Jurkat, Clone E6-1 (cell line): ENCODE measurements at regions not wholly inside any gene's neighbourhood (a gene's known extent, or its start where the extent isn't known, plus 50 kb on each side); places are given as distances from the start of the nearest gene placed in this dataset.
"Not testable (repeated sequence)": the region's sequence is repeated elsewhere in the genome, so short reads cannot be mapped to it uniquely, and the experiment has no call there.

Source experiments
- DNase-seq: peaks from one replicate; pipeline ENCODE4 v3.0.0-alpha.2; 2011; ENCODE audit warnings: low read depth, low spot score
- H3K4me3 ChIP-seq: 2 replicates; pipeline ENCODE4 v1.5.1; 2011; ENCODE audit warnings: mild to moderate bottlenecking, low read length, control low read depth, moderate library complexity

DNA sequence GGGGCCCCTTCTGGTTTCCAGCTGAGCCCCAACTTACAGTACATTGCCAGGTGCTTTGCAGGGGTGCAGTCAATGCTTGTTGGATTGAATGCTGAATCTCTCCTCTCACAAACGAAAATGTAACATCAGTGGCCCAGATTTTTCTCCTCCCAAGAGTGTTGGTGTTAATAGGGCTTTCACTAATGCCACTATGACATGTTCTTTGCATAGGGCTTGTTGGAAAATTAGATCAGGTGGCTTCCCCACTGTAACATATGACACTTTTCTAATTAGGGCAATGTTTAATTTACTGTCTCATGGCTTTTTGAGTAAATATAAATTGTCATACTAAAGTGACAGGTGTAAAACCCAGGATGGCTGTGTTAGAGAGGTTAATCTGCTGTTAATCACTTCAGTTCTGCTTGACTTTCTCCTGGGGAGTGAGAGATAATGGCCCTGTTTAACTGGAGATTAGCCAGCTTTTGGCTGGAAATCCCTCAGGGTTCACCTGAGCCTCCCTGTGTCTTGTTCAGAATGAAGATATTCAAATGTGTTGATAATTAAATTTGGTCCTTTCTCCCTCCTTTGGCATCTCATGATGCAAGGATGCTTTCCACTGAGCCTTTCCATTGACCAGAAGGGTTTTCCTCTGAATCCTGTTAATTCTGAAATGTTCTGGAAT lies 502.3 kb downstream of the RBFOX1 start:
- no peak overlapping the region for H3K4me3 ChIP-seq
- DNase-seq = no peak

- DNase-seq = no peak
- no peak overlapping the region for H3K4me3 ChIP-seq
These were observed 488.2 kb downstream of the RBFOX1 start for GRCh38 chr16:7820816-7821215.

DNA sequence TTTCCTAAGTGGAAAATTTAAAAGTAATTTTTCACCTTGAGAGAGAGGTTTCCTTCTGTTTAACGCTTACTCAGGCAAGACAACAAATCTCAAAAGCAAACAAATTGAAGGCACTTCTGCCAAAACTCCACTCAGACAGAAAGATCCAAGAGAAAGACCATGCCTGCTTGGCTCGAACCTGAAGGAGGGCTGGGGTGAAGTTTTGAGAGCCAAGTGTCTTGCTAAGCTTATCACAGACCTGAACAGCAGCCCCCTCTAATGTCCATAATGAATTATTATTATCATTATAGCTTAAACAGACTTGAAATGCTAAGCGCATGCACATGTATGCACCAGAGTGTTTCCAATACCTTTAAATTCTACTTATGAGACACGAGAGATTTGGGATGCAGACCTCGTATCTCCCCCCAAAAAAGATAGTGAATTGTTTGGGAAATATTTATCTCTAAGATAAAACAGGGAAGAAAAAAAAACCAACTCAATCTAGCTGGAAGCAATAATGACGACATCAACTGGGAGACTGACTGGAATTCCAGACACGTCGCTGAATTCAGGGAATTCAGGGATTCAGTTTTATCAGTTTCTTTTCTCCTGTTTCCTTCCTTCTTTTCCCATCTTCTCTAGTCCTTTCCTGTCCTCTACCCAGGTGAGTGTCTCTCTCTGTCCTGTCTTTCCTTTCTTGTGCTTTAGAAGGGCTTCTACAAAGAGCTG lies 473.2 kb downstream of the RBFOX1 start:
- DNase-seq = peak; percentile 0
- no peak overlapping the region for H3K4me3 ChIP-seq

GRCh38 chr16:7804635-7805195 lies 472.1 kb downstream of the RBFOX1 start:
- no peak for DNase-seq
- no peak overlapping the region for H3K4me3 ChIP-seq

DNA sequence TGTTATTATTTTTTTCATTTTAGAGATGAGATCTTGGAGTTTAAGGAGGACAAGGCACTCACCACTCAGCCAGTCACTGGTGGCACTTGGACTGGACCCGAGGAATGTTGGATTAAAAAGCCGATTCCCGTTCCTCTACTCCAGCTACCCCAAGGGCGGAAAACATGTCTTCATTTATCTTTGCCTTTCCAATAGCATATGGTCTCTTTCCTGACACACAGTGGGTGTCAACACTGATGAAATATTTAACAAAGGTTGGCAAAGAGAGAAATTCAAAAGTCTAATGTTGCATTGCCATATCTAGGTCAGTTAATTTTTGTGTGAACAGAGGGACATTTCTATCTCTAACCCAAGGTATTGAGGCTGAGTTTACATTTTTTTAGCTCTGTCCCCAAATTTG lies 459.7 kb downstream of the RBFOX1 start:
- H3K4me3 ChIP-seq = no peak overlapping the region
- no peak for DNase-seq

- DNase-seq = no peak
- H3K4me3 ChIP-seq = no peak overlapping the region
These were observed 458.5 kb downstream of the RBFOX1 start for GRCh38 chr16:7791028-7791590.

DNA sequence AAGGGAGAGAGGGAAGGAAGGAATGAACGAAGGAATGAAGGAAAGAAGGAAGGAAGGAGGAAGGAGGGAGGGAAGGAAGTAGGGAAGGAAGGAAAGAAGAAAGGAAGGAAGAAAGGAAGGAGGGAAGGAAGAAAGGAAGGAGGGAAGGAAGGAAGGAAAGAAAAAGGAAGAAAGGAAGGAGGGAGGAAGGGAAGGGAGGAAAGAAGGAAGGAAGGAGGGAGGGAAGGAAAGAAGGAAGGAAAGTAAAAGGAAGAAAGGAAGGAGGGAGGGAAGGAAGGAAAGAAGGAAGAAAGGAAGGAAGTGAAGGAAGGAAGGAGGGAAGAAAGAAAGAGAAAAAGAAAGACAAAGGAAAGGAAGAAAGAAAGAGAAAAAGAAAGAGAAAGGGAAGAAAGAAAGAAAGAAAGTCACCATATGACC lies 442.4 kb downstream of the RBFOX1 start:
- DNase-seq = no peak
- no peak overlapping the region for H3K4me3 ChIP-seq

GRCh38 chr16:7772722-7773121 lies 440.1 kb downstream of the RBFOX1 start:
- DNase-seq = no peak
- H3K4me3 ChIP-seq = no peak overlapping the region

DNA sequence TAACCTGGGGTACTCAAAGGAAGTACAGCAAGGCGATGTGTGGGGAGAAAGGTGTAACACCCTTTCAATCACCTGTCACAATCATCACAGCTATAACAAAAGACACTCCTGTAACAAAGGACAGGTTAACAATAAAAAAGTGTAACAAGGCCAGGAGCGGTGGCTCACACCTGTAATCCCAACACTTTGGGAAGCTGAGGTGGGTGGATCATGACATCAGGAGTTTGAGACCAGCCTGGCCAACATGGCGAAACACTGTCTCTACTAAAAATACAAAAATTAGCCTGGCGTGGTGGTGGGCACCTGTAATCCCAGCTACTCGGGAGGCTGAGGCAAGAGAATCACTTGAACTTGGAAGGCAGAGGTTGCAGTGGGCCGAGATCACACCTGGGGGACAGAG lies 436.4 kb downstream of the RBFOX1 start:
- not testable (repeated sequence) for H3K4me3 ChIP-seq, DNase-seq

DNA sequence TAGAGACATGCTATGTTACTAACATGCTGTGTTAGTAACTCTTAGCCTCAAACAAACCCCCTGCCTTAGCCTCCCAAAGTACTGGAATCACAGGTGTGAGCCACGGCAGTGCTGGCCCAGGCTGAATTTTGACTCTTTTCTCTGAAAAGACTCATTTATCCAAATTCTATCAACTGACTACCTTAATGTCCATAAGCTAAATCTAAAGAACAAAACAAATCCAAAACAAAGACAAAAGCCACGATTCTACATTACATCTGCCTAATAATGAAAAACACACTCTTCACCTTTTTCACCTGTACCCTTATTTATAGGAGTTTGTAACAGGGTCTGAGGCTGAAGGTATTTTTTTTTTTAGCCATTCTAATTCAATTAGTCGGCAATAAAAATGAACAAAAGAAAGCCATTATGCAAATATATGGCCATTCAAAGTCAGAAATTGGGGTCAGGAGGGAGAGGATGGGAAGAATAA lies 432.5 kb downstream of the RBFOX1 start:
- no peak overlapping the region for H3K4me3 ChIP-seq
- no peak for DNase-seq

DNA sequence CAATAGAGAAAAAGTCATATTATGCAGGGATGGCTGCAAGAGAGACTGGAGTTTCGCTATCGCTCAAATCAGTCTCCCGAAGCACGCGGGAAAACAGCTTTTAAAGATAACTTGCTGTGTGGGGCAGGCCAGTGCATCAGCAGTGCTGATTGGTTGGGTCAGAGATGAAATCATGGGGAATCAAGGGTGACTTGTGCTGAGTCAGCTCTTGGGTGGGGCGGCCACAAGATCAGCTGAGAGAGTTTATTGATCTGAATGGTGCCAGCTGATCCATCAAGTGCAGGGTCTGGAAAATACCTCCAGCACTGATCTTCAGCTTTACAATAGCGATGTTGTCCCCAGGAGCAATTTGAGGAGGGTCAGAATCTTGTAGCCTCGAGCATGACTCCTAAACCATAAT lies 430.5 kb downstream of the RBFOX1 start:
- no peak overlapping the region for H3K4me3 ChIP-seq
- DNase-seq = no peak
